Cardiac muscle cell (in vitro differentiated cells and primary cell): ENCODE measurements at regions not wholly inside any gene's neighbourhood (a gene's known extent, or its start where the extent isn't known, plus 50 kb on each side); places are given as distances from the start of the nearest gene placed in this dataset.
A peak's percentile ranks its signal among the peaks of the same experiment; 100 is the strongest.

Experiments used
- DNase-seq, 2 donors: peaks; one replicate each; pipeline versions ENCODE4 v3.0.0 to v3.0.0-alpha.2; 2010 to 2017; ENCODE audit warnings: low read depth in 1 of 2, low spot score in 1 of 2
- H3K27ac ChIP-seq: fragments of 200-600 bp; sonication (generic); 2 replicates; pipeline ENCODE4 v1.5.1; 2016
- H3K27me3 ChIP-seq: fragments of 200-600 bp; sonication (generic); 2 replicates; pipeline ENCODE4 v1.6.0; 2016; ENCODE audit warnings: control low read depth
- H3K36me3 ChIP-seq: fragments of 200-600 bp; sonication (generic); 2 replicates; pipeline ENCODE4 v1.5.1; 2016; ENCODE audit warnings: control low read depth
- H3K4me1 ChIP-seq: fragments of 200-600 bp; sonication (generic); 2 replicates; pipeline ENCODE4 v1.8.1; 2017; ENCODE audit warnings: low read depth, mild to moderate bottlenecking, mixed run types
- H3K4me3 ChIP-seq: fragments of 200-600 bp; sonication (generic); 2 replicates; pipeline ENCODE4 v1.5.1; 2016; ENCODE audit warnings: mild to moderate bottlenecking
- H3K9me3 ChIP-seq: fragments of 200-600 bp; sonication (generic); 2 replicates; pipeline ENCODE4 v1.5.1; 2017; ENCODE audit warnings: low read depth, mild to moderate bottlenecking, control low read depth
- CTCF ChIP-seq: IDR thresholded peaks from 2 replicates; pipeline ENCODE4 v1.5.1; 2012; ENCODE audit warnings: low read depth, mild to moderate bottlenecking, low read length

GRCh38 chr6:23278180-23278532, 708.8 kb downstream of the HDGFL1 start:
- no peaks in the 10 kb centered on the region for H3K4me1 ChIP-seq
- no peak for TF ChIP-seq CTCF
- H3K36me3 ChIP-seq = no peaks in the 10 kb centered on the region
- H3K9me3 ChIP-seq = no peaks in the 10 kb centered on the region
- H3K27me3 ChIP-seq = no peaks in the 10 kb centered on the region
- no peak overlapping the region for H3K27ac ChIP-seq
- H3K4me3 ChIP-seq = no peak overlapping the region
- DNase-seq = no peak

GRCh38 chr6:23280437-23280836, 711.1 kb downstream of the HDGFL1 start:
- no peaks in the 10 kb centered on the region for H3K4me1 ChIP-seq
- no peak overlapping the region for H3K4me3 ChIP-seq
- no peaks in the 10 kb centered on the region for H3K9me3 ChIP-seq
- peak in 1 of 2 donors; percentile 60 for DNase-seq
- no peaks in the 10 kb centered on the region for H3K36me3 ChIP-seq
- no peaks in the 10 kb centered on the region for H3K27me3 ChIP-seq
- no peak for TF ChIP-seq CTCF
- no peak overlapping the region for H3K27ac ChIP-seq

GRCh38 chr6:23282252-23283021, 713.1 kb downstream of the HDGFL1 start:
- Histone ChIP-seq H3K4me1 (no peaks in the 10 kb centered on the region), H3K27me3 (no peaks in the 10 kb centered on the region), H3K27ac (no peak overlapping the region), H3K4me3 (no peak overlapping the region), H3K9me3 (no peaks in the 10 kb centered on the region), H3K36me3 (no peaks in the 10 kb centered on the region)
- TF ChIP-seq CTCF = no peak
- no peak for DNase-seq

DNA sequence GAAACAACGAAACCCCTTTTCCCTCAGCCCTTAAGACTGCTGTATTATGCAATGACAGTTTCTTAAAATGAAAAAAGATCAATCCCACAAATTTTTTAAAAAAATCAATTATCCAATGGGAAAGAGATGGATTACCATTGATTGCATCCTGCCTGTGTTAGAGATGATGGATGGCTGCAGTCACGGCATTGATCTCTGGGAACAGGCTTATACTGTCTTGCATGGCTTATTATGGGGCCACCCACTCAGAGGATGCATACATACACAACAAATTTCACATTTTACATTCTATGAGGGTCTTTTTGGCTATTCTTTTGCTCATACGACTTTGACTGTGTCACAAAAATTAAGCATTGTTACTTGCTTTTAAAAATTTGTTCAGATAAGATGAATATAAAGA, 724.3 kb downstream of the HDGFL1 start:
- Histone ChIP-seq H3K4me3 (no peak overlapping the region), H3K36me3 (no peaks in the 10 kb centered on the region), H3K4me1 (no peaks in the 10 kb centered on the region), H3K27ac (no peak overlapping the region), H3K27me3 (no peaks in the 10 kb centered on the region), H3K9me3 (no peaks in the 10 kb centered on the region)
- TF ChIP-seq CTCF = no peak
- DNase-seq = no peak

GRCh38 chr6:23301556-23301955, 732.2 kb downstream of the HDGFL1 start:
- H3K9me3 ChIP-seq = no peaks in the 10 kb centered on the region
- no peak for TF ChIP-seq CTCF

DNA sequence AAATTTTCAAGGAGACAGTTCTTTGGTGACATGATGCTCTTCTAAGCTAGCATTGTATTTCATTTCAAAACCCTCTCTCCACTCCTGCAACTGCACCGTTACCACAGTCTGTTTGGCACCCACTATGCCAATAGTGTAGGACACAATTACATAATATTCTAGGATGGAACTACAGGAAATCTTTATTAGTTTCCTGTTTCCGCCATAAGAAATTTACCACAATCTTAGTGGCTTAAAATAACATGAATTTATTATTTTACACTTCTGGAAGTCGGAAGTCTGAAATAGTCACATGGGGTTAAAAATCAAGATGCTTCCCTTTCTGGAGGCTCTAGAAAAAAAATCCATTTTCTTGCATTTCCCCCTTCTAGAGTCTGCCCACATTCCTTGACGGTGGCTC, 733.1 kb downstream of the HDGFL1 start:
- no peaks in the 10 kb centered on the region for H3K4me1 ChIP-seq
- DNase-seq = no peak
- H3K4me3 ChIP-seq = no peak overlapping the region
- no peaks in the 10 kb centered on the region for H3K36me3 ChIP-seq
- no peak overlapping the region for H3K27ac ChIP-seq
- no peaks in the 10 kb centered on the region for H3K9me3 ChIP-seq
- H3K27me3 ChIP-seq = no peaks in the 10 kb centered on the region
- no peak for TF ChIP-seq CTCF

More at GRCh38 chr6:23301556-23301955, 732.2 kb downstream of the HDGFL1 start:
- no peaks in the 10 kb centered on the region for H3K4me1 ChIP-seq
- H3K36me3 ChIP-seq = no peaks in the 10 kb centered on the region
- no peaks in the 10 kb centered on the region for H3K27me3 ChIP-seq
- H3K4me3 ChIP-seq = no peak overlapping the region
- DNase-seq = no peak
- H3K27ac ChIP-seq = no peak overlapping the region
